ENCODE measurements at regions not wholly inside any gene's neighbourhood (a gene's known extent, or its start where the extent isn't known, plus 50 kb on each side); places are given as distances from the start of the nearest gene placed in this dataset.

DNA sequence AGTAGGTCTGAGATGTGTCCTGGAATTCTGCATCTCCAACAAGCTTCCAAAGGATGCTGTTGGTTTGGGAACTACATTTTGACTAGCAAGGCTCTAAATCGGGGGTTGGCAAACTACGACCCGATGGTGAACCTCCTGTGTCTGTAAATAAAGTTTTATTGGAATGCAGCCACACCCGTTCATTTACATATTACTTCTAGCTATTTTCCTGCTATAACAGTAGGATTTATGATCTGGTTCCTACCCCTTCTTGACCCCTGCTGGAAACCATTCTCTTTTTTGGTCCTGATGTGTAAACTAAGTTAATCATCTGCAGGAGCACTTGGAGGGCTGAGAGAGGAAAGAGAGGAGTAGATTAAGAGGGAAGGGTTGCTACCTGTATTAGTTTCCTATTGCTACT lies 454.5 kb downstream of the RASEF start:
- no peak overlapping the region for H3K4me3 ChIP-seq
- no peaks in the 10 kb centered on the region for H3K9me3 ChIP-seq (replicated peaks; ENCODE audit: control insufficient read depth, insufficient read depth, low read depth, low read length)
- no peaks in the 10 kb centered on the region for H3K36me3 ChIP-seq (ENCODE audit: control insufficient read depth, insufficient read depth, low read length)
- H3K4me2 ChIP-seq (ENCODE audit: insufficient read depth, low read length) = no peak overlapping the region
- no TSS peak for BruUV-seq (replicated peaks)
- no peaks in the 10 kb centered on the region for H3K79me2 ChIP-seq (ENCODE audit: control insufficient read depth, insufficient read depth, low read length)
- H2AFZ ChIP-seq (ENCODE audit: low read depth, low read length) = no peak overlapping the region
- H4K20me1 ChIP-seq (replicated peaks; ENCODE audit: control insufficient read depth, insufficient read depth, low read length) = no peaks in the 10 kb centered on the region
- in situ Hi-C loops (cut with MboI) (no loop called here), intact Hi-C loops (cut with micrococcal nuclease) (no loop called here)
- CTCF ChIA-PET (ENCODE audit: low intra/inter-chr PET ratio) = no interaction called here
- TF ChIP-seq ZKSCAN8 (CRISPR knock-in tag; IDR thresholded peaks at IDR 0.05) (no peak), ESRRB (CRISPR knock-in tag; IDR thresholded peaks at IDR 0.05; ENCODE audit: borderline replicate concordance) (no peak), HDAC3 (IDR thresholded peaks at IDR 0.05; ENCODE audit: borderline replicate concordance, partially characterized antibody) (no peak), POLR2AphosphoS2 (IDR thresholded peaks at IDR 0.05; ENCODE audit: low read length) (no peak)
- TF ChIP-seq, protein P1, sequence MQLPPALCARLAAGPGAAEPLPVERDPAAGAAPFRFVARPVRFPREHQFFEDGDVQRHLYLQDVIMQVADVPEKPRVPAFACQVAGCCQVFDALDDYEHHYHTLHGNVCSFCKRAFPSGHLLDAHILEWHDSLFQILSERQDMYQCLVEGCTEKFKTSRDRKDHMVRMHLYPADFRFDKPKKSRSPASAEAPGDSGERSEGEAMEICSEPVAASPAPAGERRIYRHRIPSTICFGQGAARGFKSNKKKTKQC (CRISPR knock-in tag; IDR thresholded peaks at IDR 0.05) = no peak
- TF ChIP-seq, protein P2, sequence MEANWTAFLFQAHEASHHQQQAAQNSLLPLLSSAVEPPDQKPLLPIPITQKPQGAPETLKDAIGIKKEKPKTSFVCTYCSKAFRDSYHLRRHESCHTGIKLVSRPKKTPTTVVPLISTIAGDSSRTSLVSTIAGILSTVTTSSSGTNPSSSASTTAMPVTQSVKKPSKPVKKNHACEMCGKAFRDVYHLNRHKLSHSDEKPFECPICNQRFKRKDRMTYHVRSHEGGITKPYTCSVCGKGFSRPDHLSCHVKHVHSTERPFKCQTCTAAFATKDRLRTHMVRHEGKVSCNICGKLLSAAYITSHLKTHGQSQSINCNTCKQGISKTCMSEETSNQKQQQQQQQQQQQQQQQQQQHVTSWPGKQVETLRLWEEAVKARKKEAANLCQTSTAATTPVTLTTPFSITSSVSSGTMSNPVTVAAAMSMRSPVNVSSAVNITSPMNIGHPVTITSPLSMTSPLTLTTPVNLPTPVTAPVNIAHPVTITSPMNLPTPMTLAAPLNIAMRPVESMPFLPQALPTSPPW (CRISPR knock-in tag; IDR thresholded peaks at IDR 0.05) = no peak
- no peak overlapping the region for H3K9ac ChIP-seq (ENCODE audit: insufficient read depth in 1 of 2, low read depth in 2 of 2, low read length in 2 of 2)
- no peak for FAIRE-seq
- DNase-seq (ENCODE audit: extremely low read depth in 1 of 4, low spot score in 3 of 4) = no peak
- ATAC-seq = no peak
- no peak overlapping the region for H3K27ac ChIP-seq (ENCODE audit: extremely low read depth, low read depth, low read length)
- POLR2A ChIA-PET = no interaction called here
- 0% methylated on average over 3 of the region's 4 CpGs for WGBS (ENCODE audit: insufficient coverage, low coverage, missing lambda C conversion rate)
- no peaks in the 10 kb centered on the region for H3K4me1 ChIP-seq (replicated peaks in 1 of 2; ENCODE audit: control insufficient read depth in 2 of 2, insufficient read depth in 2 of 2, low read length in 2 of 2)
- H3K9me1 ChIP-seq (ENCODE audit: control insufficient read depth, insufficient read depth, low read length) = no peaks in the 10 kb centered on the region
- no peaks in the 10 kb centered on the region for H3K27me3 ChIP-seq (ENCODE audit: control insufficient read depth in 2 of 2, insufficient read depth in 2 of 2, low read length in 2 of 2)

All from K562 (cell line).